ENCODE measurements at regions not wholly inside any gene's neighbourhood (a gene's known extent, or its start where the extent isn't known, plus 50 kb on each side); places are given as distances from the start of the nearest gene placed in this dataset.

DNA sequence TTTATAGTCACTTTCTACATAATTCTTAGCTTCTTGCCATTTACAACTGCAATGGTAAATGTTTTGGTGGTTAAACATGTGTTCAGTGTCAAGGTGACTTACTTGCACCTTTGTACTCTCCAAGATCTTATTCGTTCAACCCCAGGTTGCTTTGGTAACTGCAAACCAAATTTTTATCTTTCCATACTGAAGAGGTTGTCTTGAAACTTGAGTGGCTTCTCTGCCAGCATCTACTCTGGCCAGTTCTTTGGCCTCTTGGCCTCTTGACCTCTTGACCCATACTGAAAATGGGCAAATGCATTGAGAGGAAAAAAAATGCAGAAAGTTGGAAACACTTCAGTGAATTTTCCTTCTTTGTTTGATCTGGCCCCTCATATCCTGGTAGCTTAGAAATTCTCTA lies 88.0 kb upstream of the LRRC7 start:
- ATAC-seq, result no peak

DNA sequence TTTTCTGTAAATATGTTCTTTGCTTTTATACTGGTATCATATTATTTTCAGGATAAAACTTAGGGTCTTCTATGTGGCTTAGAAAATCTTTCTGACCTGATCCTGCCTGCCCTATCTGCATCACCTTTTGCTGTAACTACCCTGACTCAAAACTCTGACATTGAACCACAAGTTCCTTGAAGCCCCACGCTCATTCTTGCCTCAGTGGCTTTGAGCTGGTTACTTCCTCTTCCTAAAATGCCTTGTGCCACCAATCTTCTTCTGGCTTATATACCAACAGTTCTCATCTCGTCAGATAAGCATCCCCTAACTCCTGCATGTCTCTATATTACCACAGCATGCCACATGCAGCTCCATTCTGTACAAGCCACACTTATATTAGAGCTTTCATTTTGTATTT lies 84.5 kb upstream of the LRRC7 start:
- no peak for ATAC-seq

DNA sequence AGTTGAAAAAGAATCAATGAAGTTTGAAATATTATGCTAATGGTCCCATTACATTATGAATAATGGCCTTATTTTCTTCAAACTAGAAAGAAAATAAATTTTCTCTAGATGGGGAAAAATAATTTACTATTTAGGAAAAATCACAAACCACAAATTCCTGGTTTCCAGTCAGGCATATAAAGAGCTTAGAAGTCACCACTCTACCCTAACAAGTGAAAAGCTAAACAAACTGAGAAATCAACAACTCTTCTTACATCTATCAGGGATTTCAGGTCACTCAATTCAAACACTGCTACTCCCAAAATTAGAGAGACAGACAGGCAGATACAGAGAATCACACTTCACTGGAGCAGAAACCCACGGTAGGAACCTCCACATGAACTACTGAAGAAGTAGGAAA lies 82.1 kb upstream of the LRRC7 start:
- ATAC-seq, result no peak

DNA sequence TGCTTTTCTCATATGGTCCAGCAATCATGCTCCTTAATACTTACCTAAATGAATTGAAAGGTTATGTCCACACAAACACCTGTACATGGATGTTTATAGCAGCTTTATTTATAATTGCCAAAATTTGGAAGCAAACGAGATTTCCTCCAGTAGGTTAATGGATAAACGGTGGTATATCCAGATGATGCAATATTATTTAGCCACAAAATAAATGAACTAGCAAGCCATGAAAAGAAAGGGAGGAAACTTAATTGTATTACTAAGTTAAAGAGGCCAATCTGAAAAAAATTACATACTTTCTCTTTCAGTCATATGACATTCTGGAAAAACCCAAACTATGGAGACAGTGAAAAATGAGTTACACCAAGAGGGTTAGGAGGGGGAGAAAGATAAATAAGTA lies 76.3 kb upstream of the LRRC7 start:
- ATAC-seq, result no peak

DNA sequence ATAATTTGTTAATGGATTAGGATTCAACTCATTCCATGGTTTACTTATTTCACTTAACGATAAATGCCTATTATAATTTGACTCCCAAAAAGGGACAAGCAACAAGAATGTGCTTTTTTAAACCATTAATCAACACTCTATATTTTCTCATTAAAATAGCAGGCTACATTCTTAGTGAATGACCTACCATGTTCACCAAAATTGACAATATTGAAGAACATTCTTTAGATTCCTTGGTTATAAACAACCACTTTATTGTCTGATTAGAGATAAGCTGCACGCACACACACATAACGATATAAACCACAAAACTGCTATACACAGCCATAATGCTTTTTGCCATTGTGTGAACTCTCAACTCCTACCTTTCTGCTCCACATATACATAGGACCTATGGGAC lies 75.4 kb upstream of the LRRC7 start:
- no peak for ATAC-seq

DNA sequence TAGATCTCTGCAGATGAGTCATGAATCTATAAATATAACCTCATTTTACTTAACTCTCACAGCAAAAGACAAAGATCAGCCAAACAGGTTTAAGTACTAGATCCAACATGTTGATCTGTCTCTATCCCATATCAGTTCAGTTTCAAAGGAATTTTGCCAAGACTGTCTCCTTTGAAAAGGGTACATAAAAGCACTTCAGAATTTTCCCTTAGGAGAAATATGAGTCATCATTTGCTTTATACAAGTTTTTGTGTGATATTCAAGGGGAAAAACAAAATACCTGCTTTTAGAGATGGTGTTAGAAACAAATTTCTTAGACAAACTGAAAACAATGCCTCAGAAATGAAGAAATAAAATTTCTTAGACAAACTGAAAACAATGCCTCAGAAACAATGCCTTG lies 73.5 kb upstream of the LRRC7 start:
- peak; percentile 48 for ATAC-seq

DNA sequence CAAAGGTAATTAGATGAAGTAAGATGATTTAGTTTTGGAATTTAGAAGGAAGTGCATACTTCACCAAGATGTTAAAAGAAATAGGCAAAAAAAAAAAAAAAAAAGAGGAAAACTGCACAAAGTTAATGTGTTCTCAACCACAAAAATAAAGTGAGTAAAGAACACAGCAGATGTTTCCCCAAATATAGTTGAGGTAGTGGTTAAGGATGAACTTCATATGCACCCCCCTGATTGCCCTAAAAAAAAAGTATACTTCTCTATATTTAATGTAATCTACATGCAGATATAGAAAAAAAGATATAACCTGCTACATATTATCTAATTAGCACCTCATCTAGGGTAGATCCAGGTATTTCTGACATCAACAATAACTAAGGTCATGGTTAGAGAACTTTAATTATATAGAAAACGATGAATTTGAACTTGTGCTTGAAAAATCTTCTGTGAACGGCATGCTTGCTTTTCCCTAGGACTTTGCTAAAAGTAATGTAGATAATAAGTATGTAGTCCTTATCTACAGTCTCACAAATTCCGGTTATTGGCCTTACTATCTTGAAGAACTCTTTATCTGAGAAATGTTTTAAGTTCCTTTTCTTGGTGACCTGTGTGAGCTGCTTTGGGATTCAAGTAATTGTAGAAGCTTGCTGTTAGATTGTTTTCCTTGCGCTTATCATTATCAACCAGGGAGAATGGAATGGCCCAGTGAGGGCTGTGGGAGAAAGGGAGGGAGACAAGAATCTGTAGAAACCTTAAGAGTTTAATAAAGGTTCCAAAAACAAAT lies 70.1 kb upstream of the LRRC7 start:
- no peak for ATAC-seq

DNA sequence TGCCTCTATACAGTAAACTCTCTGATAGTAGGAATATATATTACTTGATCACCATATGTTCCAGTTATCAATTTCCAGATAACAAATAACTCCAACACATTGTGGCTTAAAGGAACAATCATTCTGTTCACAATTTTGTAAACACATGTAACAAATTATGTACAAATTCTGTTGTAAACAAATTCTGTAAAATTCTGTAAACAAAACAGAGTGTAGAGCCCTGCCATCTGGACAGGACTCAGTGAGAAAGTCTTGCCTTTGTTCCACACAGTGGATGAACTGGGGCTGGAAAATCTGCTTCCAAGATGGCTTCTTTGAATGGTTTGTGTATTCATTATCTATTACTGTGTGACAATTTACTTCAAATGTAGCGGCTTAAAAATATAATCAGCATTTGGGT lies 69.0 kb upstream of the LRRC7 start:
- no peak for ATAC-seq

DNA sequence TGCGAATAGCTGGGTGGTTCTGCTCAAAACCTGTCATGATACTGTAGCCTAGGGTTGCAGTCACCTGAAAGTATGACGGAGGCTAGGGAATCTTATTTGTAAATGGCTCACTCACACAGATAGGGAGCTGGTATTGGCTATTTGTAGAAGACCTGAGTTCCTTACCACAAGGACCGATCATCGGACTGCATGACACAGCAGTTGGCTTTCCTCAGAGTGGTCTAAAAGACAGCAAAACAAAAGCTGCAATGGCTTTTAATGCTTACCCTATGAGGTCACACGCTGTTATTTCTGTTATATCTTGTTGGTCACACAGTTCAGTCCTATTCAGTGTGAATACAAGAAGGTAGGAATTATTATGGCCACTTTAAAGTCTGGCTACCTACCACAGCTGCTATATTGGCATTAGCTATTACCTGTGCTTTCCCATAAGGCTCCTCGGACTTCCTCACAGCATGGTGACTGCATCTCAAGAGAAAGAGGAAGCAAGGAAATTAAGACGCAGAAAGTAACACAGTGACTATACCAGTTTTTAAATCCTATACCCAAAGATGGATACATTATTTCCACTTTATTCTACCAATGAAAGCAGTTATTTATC lies 68.4 kb upstream of the LRRC7 start:
- ATAC-seq, result no peak

DNA sequence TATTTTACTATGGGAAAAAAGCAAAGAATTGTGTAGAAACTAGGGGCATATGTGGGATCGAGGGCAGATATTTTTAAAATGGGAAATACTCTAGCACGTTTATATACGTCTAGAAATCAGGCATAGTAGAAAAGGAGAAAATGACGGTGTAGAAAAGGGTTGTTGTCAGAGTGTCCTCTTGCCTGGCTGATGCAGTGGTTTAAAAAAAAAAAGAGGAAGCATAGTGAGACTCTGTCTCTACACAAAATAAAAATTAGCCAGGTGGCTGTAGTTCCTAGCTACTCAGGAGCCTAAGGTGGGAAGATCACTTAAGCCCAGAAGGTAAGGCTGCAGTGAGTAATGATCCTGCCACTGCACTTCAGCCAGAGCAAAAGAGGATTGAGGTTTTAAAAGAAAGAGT lies 64.7 kb upstream of the LRRC7 start:
- ATAC-seq, result no peak

DNA sequence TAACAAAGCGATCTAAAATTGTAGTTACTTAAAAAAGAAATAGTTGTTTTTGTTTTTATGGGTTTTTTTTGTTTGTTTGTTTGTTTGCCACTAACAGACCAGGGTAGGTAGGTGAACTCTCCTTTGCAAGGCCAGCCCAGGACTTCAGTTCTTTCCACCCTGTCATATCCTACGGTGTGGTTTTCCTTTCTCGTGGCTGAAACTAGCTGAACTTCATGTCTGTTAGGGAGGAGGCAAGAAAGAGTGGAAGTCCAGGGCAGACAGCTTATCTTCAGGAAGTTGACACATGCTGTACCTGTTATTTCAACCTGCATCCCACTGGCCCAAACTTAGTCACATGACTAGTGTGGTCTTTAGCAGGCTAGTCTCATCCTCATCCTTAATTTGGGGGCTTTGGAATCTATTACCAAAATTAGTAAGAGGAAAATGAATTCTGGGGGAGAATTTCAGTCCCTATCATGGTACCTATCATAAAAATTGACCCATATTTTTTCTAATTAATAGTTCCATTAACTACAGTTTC lies 62.9 kb upstream of the LRRC7 start:
- no peak for ATAC-seq

DNA sequence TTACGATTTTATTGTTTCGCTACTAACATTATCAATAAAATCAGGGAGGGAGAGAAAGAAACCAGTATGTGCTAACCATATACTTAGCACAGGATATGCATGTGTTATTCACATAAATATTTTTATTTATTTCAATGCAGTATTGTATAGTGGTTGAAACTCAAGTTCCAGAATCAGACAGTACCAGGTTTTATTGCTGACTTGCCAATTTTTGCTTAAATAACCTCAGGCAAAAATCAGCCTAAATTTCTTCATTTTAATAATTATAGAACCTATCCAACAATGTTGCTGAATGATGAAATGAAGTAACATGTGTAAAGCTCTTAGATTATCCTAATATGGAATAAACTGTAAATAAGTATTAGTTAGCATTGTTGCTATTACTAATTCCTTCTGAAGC lies 61.4 kb upstream of the LRRC7 start:
- no peak for ATAC-seq

DNA sequence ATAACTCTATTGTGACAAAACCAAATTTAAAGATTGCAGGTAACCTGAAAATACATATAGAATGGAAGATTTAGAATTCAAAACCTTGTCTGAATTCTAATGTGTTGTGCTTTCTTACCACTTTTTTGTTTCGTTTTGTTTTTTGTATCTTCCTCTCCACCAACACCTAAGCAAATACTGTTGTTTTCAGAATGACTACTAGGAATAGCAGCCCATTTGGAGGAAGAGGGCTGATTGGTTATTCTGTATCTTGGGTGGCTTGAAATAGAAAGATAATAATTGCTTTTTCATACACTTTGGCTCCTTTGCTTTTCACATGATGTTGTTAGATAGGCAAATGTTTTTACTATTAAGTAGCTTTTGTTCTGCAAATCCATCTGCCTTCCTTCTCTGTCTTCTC lies 61.0 kb upstream of the LRRC7 start:
- ATAC-seq, result no peak

DNA sequence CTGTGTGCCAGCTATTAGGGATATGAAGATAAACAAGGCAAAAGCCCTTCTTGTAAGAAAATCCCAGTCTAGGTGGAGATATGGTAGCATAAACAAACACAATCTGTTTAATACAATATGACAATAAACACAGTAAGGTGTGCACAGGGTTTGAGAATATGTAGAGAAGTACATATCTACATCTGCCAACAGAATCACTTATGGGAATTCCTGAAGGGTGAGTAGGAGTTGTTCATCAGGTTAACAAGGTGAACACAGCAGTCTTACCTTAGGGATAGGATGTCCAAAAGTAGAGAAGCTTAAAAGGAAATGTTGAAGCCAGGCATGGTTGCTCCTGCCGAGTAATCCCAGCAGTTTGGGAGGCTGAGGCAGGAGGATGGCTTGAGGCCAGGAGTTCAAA lies 57.7 kb upstream of the LRRC7 start:
- ATAC-seq, result no peak

DNA sequence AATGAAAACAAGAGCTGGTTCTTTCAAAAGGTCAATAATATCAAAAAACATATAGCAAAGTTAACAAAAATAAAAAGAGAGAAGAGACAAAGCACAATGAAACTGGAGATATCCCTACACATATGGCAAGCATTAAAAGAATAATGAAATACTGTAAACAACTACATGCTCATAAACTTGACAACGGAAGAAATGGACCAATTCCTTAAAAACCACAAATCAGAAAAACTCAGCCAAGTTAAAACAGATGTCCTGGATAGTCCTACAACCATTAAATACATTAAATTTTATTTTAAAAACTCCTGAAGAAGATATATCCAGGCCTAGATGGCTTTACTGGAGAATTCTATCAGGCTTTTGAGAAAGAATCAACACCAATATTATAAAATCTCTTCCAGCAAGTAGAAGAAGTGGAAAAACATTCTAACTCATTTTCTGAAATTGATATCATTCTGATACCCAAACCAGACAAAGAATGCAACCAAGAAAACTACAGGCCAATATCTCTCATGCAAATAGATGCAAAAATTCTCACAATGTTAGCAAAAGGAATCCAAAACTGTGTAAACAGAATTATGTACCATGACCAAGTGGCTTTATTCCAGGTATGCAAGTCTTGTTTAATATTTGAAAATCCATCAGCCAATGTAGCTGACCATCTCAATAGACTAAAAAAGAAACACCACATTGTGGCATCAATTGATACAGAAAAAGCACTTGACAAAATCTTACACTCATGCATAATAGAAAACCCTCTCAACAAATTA lies 56.1 kb upstream of the LRRC7 start:
- no peak for ATAC-seq

DNA sequence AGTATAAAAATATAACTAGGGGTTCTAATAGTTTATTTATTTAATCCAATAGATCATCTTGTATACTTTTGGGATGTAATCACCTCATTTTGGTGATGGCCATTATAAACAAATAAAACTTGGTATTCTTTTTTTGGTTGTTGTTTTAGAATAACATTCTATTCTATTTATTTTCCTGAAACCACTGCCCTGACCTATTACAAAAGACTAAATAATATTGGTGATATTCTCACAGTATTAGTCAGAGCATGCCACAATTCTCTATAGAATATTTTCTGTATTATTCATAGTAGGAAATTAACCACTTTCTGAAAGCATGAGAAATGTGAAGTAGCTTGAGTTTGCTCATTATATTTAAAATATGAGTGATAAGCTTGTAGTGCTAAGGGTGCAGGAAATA lies 54.1 kb upstream of the LRRC7 start:
- ATAC-seq, result no peak

Measured in esophagus mucosa (tissue), 1 donor.